Liver (tissue), 3 donors: ENCODE measurements at regions not wholly inside any gene's neighbourhood (a gene's known extent, or its start where the extent isn't known, plus 50 kb on each side); places are given as distances from the start of the nearest gene placed in this dataset.

Source experiments
- CTCF ChIP-seq: fragments of 150-350 bp; IDR thresholded peaks from 2 replicates; pipeline ENCODE4 v1.5.1; 2017; ENCODE audit warnings: improper control_type of control experiment, low read depth, low read length; ENCODE audit not compliant: missing input control
- GABPA ChIP-seq, 2 donors: IDR thresholded peaks in 1 of 2; conservative IDR thresholded peaks in 1 of 2; 2 replicates each; pipeline ENCODE4 v1.6.1; 2016; ENCODE audit warnings: antibody characterized with exemption in 2 of 2, mild to moderate bottlenecking in 1 of 2, moderate library complexity in 1 of 2
- MAX ChIP-seq: IDR thresholded peaks from 2 replicates; pipeline ENCODE4 v1.6.1; 2016; ENCODE audit warnings: antibody characterized with exemption
- NR2F2 ChIP-seq: IDR thresholded peaks from 2 replicates; pipeline ENCODE4 v1.6.1; 2016; ENCODE audit warnings: antibody characterized with exemption
- REST ChIP-seq: IDR thresholded peaks from 2 replicates; pipeline ENCODE4 v1.6.1; 2016; ENCODE audit warnings: antibody characterized with exemption, mild to moderate bottlenecking
- donor health status: healthy.
- donor health status: healthy.

GRCh38 chrX:69222103-69223090 lies 57.1 kb upstream of the PJA1 start:
- TF ChIP-seq CTCF, result peak; percentile 63
- no peak for TF ChIP-seq REST
- no peak for TF ChIP-seq MAX
- TF ChIP-seq NR2F2, result no peak
- no peak for TF ChIP-seq GABPA (IDR thresholded peaks at IDR 0.05 in 1 of 2, conservative IDR thresholded peaks at IDR 0.05 in 1 of 2)
